ENCODE measurements at regions not wholly inside any gene's neighbourhood (a gene's known extent, or its start where the extent isn't known, plus 50 kb on each side); places are given as distances from the start of the nearest gene placed in this dataset.
A peak's percentile ranks its signal among the peaks of the same experiment; 100 is the strongest.

GRCh38 chr20:58073945-58074856 lies 154.3 kb downstream of the ANKRD60 start:
- no peak for TF ChIP-seq POLR2AphosphoS5 (IDR thresholded peaks at IDR 0.05; ENCODE audit: low read depth, low read length)
- TF ChIP-seq, protein P1, sequence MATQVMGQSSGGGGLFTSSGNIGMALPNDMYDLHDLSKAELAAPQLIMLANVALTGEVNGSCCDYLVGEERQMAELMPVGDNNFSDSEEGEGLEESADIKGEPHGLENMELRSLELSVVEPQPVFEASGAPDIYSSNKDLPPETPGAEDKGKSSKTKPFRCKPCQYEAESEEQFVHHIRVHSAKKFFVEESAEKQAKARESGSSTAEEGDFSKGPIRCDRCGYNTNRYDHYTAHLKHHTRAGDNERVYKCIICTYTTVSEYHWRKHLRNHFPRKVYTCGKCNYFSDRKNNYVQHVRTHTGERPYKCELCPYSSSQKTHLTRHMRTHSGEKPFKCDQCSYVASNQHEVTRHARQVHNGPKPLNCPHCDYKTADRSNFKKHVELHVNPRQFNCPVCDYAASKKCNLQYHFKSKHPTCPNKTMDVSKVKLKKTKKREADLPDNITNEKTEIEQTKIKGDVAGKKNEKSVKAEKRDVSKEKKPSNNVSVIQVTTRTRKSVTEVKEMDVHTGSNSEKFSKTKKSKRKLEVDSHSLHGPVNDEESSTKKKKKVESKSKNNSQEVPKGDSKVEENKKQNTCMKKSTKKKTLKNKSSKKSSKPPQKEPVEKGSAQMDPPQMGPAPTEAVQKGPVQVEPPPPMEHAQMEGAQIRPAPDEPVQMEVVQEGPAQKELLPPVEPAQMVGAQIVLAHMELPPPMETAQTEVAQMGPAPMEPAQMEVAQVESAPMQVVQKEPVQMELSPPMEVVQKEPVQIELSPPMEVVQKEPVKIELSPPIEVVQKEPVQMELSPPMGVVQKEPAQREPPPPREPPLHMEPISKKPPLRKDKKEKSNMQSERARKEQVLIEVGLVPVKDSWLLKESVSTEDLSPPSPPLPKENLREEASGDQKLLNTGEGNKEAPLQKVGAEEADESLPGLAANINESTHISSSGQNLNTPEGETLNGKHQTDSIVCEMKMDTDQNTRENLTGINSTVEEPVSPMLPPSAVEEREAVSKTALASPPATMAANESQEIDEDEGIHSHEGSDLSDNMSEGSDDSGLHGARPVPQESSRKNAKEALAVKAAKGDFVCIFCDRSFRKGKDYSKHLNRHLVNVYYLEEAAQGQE (IDR thresholded peaks at IDR 0.05; ENCODE audit: insufficient read depth in 1 of 2, low read depth in 2 of 2, low read length in 2 of 2) = peak in 1 of 2 experiments; percentile 54; a peak in 1 of 4 replicates

GRCh38 chr20:58072695-58073671 lies 155.5 kb downstream of the ANKRD60 start:
- no peak for TF ChIP-seq POLR2AphosphoS5 (IDR thresholded peaks at IDR 0.05; ENCODE audit: low read depth, low read length)
- no peak for TF ChIP-seq FOXP2 (optimal IDR thresholded peaks at IDR 0.05; ENCODE audit: borderline replicate concordance, extremely low read depth, extremely low read length, insufficient read depth)
- TF ChIP-seq, protein P1 (IDR thresholded peaks at IDR 0.05; ENCODE audit: insufficient read depth in 1 of 2, low read depth in 2 of 2, low read length in 2 of 2) = no peak
- TF ChIP-seq TAF1 (IDR thresholded peaks at IDR 0.05; ENCODE audit: borderline replicate concordance, insufficient read depth, low read length) = no peak

DNA sequence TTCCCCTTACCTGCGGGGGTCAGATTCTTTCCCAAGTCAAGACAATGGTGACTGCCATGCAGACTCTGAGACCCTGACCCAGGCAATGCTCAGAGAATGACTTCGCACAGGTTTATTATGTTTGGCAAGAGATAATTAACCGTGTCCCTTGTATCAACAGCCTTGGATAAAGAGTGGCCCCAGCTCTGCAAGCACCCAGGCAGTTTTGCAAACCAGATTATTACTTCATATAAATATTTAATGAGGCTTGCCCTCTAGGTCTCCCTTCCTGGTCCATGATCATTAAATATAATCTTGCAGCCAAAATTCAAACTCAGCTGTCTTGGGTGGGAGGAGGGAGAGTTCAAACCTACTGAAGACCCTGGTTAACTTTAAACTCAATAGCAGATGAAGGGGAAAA lies 156.5 kb downstream of the ANKRD60 start:
- TF ChIP-seq FOXP2 (optimal IDR thresholded peaks at IDR 0.05; ENCODE audit: borderline replicate concordance, extremely low read depth, extremely low read length, insufficient read depth) (no peak), TAF1 (IDR thresholded peaks at IDR 0.05; ENCODE audit: borderline replicate concordance, insufficient read depth, low read length) (no peak), SIN3A (IDR thresholded peaks at IDR 0.05; ENCODE audit: borderline replicate concordance, insufficient read depth, low read length) (no peak), POLR2AphosphoS5 (IDR thresholded peaks at IDR 0.05; ENCODE audit: low read depth, low read length) (no peak)
- TF ChIP-seq, protein P1 (IDR thresholded peaks at IDR 0.05; ENCODE audit: insufficient read depth in 1 of 2, low read depth in 2 of 2, low read length in 2 of 2) = no peak

DNA sequence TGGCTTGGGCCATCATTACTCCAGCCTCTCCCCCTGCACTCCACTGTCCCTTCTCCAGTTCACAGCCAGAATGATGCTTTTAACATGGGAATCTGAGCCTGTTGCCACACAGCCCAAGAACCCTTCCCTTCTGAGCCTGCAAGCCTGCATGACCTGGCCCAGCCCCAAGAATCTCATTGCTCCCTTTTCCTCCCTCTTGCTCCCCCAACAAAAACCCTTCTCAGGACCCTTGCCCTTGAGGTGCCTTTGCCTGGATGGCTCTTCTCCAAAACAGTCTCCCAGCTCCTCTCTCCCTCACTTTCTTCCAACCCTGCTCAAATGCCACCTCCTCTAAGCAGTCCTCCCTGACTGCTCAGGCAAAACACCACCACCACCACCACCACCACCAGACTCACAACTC lies 157.2 kb downstream of the ANKRD60 start:
- TF ChIP-seq TAF1 (IDR thresholded peaks at IDR 0.05; ENCODE audit: borderline replicate concordance, insufficient read depth, low read length) (no peak), POLR2AphosphoS5 (IDR thresholded peaks at IDR 0.05; ENCODE audit: low read depth, low read length) (no peak), FOXP2 (optimal IDR thresholded peaks at IDR 0.05; ENCODE audit: borderline replicate concordance, extremely low read depth, extremely low read length, insufficient read depth) (no peak), SIN3A (IDR thresholded peaks at IDR 0.05; ENCODE audit: borderline replicate concordance, insufficient read depth, low read length) (no peak)
- TF ChIP-seq, protein P1 (IDR thresholded peaks at IDR 0.05; ENCODE audit: insufficient read depth in 1 of 2, low read depth in 2 of 2, low read length in 2 of 2) = no peak
